ENCODE measurements at regions not wholly inside any gene's neighbourhood (a gene's known extent, or its start where the extent isn't known, plus 50 kb on each side); places are given as distances from the start of the nearest gene placed in this dataset.

DNA sequence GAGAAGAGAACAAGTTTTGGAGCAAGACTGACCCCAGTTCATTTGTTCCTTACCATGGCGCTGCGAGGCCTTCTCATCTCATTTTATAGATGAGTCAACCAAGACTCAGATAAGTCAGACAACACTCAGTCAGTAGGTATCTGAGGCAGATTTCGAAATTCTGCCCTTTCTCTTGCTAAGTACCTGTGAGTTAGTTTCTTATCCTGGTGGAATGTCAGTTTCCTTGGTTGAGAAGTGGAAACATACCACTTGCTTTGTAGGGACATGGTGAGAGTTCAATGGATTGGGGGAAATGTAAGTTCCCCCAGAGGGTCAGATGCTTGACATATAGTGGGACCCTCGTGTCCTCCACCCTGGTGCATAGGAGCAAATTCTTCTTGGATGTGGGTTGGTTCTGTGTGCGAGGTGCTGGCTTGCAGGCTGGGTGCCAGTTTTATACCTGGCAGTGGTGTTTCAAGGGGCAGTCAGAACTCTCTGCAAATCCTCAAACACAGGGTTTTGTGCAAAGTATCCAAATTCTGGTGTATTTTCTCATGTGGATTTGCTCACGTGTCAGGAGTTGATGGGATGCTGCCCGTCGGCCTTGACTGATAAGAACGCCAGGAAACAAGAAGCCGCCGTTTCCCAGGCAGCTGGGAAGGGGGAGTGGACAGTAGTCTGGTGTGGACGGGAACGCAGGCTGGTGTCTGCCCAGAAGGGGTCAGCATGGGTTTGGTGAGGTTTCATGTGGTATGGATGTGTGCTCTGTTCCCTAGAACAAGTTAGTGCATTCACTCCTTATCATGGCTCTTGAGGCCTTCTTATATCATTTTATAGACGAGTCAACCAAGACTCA is 61.1 kb upstream of the CIBAR2 start:
- Histone ChIP-seq H4K20me1 (ENCODE audit: insufficient read depth, low read length) (no peaks in the 10 kb centered on the region), H3K79me2 (ENCODE audit: low read length) (no peaks in the 10 kb centered on the region), H3K27me3 (ENCODE audit: low read depth, low read length) (peaks cover 4% of the 10 kb centered on the region; the same call in 1 of the 2 replicates), H3K9me3 (ENCODE audit: insufficient read depth, low read length) (no peaks in the 10 kb centered on the region), H3K4me1 (ENCODE audit: low read length) (no peaks in the 10 kb centered on the region), H3K36me3 (replicated peaks; ENCODE audit: low read depth, low read length) (no peaks in the 10 kb centered on the region), H3K27ac (ENCODE audit: low read length) (no peak overlapping the region), H2AFZ (ENCODE audit: low read depth, low read length) (no peak overlapping the region), H3K4me3 (ENCODE audit: low read length) (no peak overlapping the region), H3K9ac (ENCODE audit: low read length) (no peak overlapping the region), H3K4me2 (ENCODE audit: low read length) (no peak overlapping the region)
- TF ChIP-seq EZH2phosphoT487 (IDR thresholded peaks at IDR 0.05; ENCODE audit: low read depth): no peak
- TF ChIP-seq, protein P1, sequence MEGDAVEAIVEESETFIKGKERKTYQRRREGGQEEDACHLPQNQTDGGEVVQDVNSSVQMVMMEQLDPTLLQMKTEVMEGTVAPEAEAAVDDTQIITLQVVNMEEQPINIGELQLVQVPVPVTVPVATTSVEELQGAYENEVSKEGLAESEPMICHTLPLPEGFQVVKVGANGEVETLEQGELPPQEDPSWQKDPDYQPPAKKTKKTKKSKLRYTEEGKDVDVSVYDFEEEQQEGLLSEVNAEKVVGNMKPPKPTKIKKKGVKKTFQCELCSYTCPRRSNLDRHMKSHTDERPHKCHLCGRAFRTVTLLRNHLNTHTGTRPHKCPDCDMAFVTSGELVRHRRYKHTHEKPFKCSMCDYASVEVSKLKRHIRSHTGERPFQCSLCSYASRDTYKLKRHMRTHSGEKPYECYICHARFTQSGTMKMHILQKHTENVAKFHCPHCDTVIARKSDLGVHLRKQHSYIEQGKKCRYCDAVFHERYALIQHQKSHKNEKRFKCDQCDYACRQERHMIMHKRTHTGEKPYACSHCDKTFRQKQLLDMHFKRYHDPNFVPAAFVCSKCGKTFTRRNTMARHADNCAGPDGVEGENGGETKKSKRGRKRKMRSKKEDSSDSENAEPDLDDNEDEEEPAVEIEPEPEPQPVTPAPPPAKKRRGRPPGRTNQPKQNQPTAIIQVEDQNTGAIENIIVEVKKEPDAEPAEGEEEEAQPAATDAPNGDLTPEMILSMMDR (IDR thresholded peaks at IDR 0.05; ENCODE audit: low read depth, low read length): no peak

DNA sequence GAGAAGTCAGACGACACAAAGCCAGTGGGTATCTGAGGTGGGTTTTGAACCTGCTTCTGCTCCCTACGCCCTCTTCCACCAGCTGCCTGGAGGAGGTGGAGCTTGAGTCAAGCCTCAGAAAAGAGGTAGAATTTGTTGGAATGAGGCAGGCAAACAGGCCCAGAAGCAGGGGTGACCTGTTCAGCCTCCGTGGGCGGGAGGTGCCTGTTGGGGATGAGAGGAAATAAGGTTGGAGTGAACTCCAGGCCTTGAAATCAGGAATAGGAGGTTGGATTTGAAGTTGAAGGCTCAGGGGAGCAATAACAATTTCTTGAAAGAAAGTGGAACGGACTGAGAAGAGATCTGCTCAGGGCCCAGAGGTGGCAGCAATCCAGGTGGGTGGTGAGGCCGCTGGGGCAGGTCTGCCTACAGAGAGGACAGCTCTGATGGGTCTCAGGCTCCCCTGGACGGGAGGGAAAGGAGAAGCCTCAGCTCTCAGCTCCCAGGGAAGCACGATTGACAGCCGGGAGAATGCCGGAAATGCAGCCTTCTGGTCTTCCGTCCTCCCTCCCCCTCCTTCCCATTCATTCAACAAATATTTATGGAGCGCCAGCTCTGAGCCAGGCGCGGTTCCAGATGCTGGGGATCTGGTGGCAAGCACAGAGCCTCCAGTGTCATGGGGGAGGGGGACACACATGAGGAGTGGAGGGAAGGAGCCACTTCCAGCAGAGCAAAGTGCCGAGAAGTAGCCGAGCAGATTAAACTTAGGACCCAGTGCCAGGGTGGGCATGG is 61.9 kb upstream of the CIBAR2 start:
- TF ChIP-seq, protein P1 (IDR thresholded peaks at IDR 0.05; ENCODE audit: low read depth, low read length): no peak
- TF ChIP-seq EZH2phosphoT487 (IDR thresholded peaks at IDR 0.05; ENCODE audit: low read depth): no peak
- Histone ChIP-seq H3K4me2 (ENCODE audit: low read length) (no peak overlapping the region), H3K9ac (ENCODE audit: low read length) (no peak overlapping the region), H3K9me3 (ENCODE audit: insufficient read depth, low read length) (no peaks in the 10 kb centered on the region), H3K4me3 (ENCODE audit: low read length) (no peak overlapping the region), H2AFZ (ENCODE audit: low read depth, low read length) (no peak overlapping the region), H4K20me1 (ENCODE audit: insufficient read depth, low read length) (no peaks in the 10 kb centered on the region), H3K36me3 (replicated peaks; ENCODE audit: low read depth, low read length) (no peaks in the 10 kb centered on the region), H3K79me2 (ENCODE audit: low read length) (no peaks in the 10 kb centered on the region), H3K4me1 (ENCODE audit: low read length) (no peaks in the 10 kb centered on the region), H3K27me3 (ENCODE audit: low read depth, low read length) (peaks cover 4% of the 10 kb centered on the region; the same call in 1 of the 2 replicates), H3K27ac (ENCODE audit: low read length) (no peak overlapping the region)

- Histone ChIP-seq H3K9me3 (ENCODE audit: insufficient read depth, low read length) (no peaks in the 10 kb centered on the region), H3K4me1 (ENCODE audit: low read length) (no peaks in the 10 kb centered on the region), H3K79me2 (ENCODE audit: low read length) (no peaks in the 10 kb centered on the region), H2AFZ (ENCODE audit: low read depth, low read length) (no peak overlapping the region), H3K4me2 (ENCODE audit: low read length) (no peak overlapping the region), H4K20me1 (ENCODE audit: insufficient read depth, low read length) (no peaks in the 10 kb centered on the region), H3K27ac (ENCODE audit: low read length) (no peak overlapping the region), H3K4me3 (ENCODE audit: low read length) (no peak overlapping the region), H3K27me3 (ENCODE audit: low read depth, low read length) (peaks cover 4% of the 10 kb centered on the region; the same call in 1 of the 2 replicates), H3K36me3 (replicated peaks; ENCODE audit: low read depth, low read length) (no peaks in the 10 kb centered on the region), H3K9ac (ENCODE audit: low read length) (no peak overlapping the region)
- TF ChIP-seq EZH2phosphoT487 (IDR thresholded peaks at IDR 0.05; ENCODE audit: low read depth): no peak
- TF ChIP-seq, protein P1 (IDR thresholded peaks at IDR 0.05; ENCODE audit: low read depth, low read length): no peak
Observed at GRCh38 chr16:85174871-85175723, 62.8 kb upstream of the CIBAR2 start.
